ENCODE measurements at regions not wholly inside any gene's neighbourhood (a gene's known extent, or its start where the extent isn't known, plus 50 kb on each side); places are given as distances from the start of the nearest gene placed in this dataset.

DNA sequence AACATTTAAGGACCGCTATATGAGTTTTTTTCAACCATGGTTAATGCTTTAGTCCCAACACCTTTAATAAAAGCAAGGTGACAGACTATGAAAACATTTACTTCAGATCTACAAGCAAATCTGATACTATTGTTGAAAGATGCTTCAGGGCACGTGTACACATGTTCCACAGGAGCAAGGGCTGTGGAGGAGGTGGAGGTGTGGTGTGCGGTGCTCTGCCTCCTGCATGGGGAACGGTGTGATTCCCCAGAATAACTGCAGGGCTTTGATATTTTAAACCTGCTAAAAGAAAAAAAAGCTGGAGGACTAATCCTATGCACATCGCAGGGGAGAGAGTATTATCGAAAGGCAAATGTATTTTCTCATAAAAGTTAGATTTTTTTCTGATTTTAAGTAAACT is 188.1 kb upstream of the CEP162 start:
- DNase-seq: no peak

DNA sequence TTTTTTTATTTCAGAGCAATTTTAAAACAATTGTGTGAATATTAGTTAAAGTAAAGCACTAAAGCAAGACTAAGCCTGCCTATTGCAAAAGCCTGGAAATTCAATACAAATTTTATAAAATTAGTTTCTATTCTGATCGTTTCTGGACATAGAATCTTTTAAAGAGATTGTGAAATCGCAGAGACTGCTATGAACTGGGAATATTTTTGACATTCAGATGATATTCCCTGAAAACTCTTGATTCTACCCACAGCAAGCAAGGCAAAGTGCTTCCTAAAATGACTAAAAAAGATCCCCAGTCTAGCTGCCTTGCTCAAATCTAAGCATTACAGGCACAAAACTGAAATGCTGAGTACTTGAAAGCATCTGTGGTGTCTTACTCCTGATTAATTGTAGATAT is 187.6 kb upstream of the CEP162 start:
- DNase-seq: no peak

DNA sequence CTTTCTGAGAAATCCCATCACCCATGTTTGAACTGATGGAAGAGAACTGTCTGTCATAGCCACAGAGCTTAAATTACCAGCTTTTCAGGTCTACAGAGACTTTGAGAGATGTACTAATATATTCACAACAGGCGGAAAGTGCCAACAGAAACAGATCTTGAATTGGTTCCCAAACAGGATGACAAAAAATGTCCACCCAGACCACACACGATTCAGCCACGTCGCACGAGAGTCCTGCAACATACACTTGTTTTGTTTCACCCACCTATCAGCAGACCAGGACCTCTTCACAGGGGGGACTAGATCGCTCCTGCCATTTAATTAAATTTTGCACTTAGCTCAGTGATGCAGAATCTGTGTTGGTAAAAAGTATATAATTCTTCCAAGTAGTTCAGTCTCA is 187.1 kb upstream of the CEP162 start:
- DNase-seq: no peak

DNA sequence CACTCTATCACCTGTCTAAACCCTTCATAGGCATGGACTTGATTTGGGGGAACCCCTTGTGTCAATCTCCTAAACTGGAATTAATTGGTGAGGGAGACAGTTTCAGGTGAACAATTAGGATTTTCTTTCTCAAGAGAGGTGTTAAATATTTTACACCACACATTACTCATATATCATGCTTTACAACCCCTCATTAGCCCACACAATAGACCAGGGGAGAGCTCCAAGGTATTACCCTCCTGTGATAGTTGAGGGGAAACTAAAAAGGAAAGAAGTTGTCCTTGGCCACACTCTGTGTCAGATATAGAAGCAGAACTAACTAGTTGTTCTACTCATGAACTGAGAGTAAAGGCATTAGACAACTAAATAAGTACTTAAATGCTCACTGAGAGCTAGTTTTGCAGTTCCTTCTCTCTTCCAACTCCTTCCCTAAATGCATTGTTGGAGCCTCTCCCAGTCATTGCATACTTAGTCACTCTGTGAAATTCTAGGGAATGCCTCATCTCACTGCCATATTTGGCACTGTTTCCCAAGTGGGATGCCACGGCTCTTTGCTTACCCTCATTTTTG is 183.7 kb upstream of the CEP162 start:
- DNase-seq: no peak

DNA sequence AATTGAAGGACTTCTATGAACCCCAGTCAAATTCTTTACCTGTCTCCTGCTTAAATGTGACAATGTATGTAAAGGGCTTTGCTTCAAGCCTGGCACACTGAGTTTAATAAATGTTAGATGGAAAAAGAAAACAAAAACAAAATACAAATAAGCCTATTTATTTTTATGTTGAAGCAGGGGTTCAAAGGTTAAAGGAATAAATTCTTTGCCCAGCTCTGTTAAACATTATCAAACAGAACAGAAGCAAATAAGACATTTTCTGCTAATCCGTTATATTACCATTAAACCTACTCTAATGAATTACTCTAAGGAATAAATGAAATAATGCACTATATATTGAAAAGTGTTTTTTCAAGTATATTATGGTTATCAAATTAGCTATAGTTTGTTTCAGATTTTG is 182.5 kb upstream of the CEP162 start:
- no peak for DNase-seq

DNA sequence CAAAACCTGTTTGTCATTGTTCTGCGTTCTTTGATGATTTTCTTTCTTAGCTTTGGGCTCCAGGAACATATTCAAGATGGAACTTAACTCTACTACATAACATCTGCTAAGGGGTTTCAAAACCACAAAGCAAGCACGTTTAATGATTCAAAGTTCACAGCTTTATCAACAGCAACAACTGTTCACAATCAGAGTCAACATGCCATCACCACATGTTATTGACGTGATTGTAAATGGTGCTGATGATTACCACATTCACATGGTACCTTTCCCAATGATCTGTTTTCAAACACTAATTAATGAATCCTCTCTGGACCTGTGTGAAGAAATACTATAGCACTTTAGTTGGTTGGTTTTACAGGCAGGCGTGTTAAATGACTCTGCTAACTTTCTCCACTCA is 180.6 kb upstream of the CEP162 start:
- no peak for DNase-seq

DNA sequence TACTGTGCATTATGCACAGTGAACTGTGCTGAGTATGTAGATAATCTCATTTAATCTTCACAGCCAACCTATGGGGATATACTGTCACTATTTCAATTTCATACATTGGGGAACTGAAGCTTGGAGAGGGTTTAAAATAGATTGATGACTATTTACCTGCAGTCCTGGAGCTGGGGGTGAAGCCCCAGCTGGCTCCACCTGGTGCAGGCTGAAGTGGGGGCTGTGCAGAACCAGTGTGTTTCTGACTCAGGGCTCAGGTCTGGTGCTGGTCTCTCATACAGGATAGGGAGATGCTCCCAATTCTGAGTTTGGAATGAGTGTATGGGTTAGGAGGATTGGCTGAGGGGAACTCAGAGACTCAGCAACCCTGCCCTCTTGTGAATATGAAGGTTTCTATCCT is 176.1 kb upstream of the CEP162 start:
- DNase-seq: no peak

DNA sequence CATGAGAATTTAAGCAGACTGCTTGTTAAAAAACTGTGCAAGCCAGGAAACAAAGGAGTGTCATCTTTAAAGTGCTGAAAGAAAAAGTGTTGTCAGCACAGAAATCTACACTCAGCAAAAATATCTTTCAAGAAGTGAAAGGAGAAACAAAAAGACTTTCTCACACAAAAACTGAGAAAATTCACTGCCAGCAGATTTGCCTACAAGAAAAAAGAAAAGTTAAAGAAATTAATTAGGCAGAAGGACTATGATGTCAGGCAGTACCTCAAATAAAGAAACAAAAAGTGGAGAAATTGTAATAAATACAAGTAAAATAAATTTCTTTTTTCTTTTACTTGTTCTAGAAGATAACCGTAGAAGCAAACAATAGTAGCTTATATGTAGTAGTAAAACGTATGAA is 171.6 kb upstream of the CEP162 start:
- DNase-seq: no peak

DNA sequence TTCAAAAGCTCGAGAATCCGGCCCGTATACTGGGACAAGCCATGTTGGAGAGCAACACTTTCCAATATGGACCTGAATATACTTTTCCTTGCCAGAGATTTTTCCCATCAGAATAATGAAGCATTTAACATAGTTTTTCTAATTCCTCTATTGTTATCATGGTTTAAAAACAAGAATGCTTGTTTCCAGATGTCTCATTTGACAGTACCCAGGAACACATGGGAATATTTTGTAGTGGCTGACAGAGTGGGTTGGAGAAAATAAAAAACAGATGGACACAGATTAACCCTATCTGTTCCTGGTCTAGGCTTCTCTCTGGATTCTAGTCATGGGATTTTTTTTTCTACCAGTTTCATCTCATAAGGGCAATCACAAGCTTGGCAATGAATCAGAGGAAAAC is 164.8 kb upstream of the CEP162 start:
- no peak for DNase-seq

DNA sequence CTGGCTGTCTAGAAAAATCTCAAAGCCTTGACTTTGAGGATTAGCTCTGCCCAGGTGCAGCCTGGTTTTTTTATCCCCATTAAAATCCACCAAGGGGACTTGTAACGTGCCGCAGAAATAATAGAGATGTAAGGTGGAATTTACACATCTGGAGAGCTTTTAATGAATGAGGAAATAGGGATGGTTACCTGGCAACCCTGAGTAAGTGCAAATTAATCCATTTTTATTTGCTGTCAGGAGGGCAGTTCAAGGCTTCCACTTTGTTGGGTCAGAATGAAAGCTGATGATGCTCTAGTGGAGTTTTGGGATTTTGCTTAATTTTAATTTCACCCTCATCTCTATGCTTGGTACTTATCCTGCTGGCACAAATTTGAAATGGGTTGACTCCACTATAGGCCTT is 163.4 kb upstream of the CEP162 start:
- no peak for DNase-seq

DNA sequence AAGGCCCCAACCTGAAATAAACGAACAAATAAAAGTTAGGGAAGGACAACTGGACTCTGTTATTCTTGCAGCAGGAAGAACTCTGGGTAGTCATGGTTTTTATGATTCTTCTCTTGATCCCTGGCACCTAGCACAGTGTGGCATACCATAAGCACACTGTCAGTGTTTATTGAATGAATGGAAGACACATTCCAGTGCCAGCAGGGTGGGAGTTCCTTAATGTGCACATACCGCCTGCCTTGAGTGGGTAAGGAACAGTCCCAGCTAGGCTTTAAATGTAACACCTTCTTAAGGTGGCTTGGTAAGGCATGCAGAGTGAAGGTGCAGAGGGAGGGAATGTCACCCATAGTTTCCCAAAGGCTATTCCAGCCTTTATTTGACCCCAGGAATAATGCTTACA is 162.9 kb upstream of the CEP162 start:
- DNase-seq: no peak

DNA sequence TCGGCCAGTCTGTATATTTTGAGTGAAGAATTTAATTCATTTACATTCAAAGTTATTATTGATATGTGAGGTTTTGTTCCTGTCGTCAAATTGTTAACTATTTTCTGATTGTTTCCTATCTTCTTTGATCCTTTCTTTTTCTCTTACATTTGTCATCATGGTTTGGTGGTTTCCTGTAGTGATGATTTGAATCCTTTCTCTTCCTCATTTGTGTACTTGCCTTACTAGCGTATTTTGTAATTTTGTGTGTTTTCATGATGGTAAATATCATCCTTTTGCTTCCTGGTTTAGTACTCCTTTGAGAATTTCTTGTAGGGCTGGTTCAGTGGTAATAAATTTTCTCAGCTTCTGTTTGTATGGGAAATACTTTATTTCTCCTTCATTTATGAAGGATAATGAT is 151.7 kb upstream of the CEP162 start:
- DNase-seq: no peak

DNA sequence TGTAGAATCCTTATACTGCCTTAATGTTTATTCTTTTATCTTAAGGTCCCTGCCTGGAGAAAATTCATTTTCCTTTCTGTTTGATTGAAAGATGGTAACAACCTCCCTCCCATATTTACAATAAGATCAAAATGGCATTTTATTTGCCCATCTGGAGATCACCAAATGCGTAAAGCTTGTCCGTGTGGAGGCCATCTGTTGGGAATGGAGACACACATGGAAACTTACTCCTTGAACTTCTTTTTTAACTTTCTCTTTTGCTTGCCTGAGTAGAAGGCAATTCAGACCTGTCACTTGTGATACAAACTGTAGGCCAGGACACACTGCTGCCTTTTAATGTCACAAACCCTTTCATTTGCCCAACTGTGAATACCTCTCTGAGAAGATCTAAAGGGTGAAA is 144.8 kb upstream of the CEP162 start:
- no peak for DNase-seq

DNA sequence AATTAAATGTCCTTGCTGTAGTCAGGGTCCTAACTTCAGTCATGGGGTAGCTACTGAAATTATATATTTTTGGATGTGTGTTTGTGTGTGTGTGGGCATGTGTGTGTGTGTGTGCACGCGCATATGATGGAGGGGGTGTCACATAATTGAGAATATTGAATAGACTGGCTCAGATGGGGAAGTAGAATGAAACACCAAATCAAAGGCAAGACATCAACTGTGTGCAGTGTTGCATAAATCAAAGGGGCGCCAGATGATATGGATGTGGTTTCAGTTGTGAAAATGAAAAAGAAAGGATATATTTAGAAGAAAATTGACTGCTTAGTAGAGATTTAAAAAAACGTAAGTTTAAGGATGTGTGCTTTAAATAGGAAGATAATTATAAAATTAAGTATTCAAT is 144.2 kb upstream of the CEP162 start:
- no peak for DNase-seq

DNA sequence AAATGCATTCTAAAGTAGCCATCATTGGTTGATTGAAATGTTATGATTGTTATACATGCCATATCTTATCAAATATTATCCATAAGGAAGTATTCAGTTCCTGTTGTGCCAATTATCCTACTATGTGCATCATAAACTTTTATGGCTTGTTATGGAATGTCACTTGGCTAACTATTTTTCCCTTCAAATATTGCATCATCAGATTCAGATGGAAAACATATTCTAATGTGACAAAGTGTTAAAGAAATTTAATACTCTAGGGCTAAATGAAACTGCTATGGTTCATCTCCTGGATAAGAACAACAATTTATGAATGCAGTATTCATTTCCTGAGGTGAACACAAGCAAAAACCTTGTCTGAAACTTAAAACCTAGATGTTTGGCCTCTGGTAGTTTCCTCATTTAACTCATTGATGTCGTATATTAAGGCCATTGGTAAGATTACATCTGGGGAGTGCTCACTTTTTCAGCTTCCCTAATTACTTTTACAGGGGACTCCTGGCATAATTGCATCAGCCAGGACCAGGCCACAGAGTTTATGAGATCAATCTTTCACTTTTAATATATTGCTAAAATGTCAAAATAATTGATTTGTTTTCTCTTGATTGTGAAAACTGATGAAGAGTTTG is 134.9 kb upstream of the CEP162 start:
- no peak for DNase-seq

DNA sequence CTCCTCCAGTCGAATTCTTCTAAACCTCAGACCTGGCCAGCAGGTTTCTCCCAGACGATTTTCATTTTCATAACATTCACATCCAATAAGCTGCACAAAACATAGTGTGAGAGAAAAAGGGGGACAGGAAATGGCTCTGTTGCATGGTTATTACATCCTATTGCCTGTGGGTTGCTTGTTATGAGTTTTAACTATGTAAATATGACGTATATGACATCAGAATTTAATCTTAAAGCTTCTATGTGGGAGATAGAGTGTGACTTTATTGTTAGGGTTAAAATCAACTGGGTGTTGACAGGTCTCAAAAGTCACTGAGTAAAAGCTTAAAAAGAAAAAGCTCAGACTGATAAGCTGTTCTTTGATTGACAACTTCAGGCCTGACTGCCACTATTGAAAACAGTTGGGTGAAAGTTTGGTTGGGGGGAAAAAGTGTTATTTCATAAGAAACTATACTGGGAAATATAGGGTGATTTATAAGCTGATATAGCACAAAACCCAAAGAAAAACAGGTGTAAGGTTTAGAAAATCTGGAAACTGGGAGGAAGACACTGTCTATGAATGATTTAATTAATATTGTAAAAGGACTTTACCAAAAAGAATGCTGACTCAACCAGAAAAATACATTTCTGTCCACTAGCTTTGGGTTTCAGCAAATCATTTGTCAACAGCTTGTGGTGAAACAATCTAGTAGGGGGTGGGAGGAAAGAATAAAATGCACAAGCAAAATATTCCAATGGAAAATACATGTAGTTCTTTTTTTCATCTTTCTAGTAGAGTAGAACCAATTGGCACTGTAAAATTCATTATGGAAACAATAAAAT is 134.1 kb upstream of the CEP162 start:
- no peak for DNase-seq

DNA sequence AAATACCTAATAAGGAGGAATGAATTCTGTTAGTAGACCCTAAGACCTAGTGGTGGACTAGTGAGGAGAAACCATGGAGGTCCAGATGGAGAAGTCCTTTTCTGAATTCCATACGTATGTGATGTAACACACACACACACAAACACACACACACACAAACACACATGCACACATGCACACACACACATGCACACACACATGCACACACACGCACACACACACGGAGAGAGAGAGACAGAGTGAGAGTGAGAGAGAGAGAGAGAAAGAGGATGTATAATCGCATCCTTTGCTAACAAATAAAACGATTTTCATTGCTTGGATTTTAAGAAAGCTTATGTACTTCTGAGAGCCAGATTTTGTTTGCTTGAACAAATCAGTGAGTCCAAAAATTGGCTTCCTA is 132.6 kb upstream of the CEP162 start:
- no peak for DNase-seq

DNA sequence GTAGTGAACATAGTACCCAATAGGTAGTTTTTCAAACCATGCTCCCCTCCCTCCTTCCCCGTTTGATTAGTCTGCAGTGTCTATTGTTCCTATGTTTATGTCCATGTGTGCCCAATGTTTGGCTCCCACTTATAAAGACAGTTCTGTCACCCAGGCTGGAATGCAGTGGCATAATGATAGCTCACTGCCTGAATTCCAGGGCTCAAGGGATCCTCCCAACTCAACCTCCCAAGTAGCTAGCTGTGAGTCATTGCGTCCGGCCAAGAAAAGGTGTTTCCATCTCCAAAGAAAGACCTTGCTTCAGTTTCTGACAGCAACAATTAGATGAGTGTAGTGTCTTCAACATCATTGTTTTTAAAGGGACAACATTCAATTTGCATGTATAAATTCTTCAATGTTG is 131.1 kb upstream of the CEP162 start:
- no peak for DNase-seq

DNA sequence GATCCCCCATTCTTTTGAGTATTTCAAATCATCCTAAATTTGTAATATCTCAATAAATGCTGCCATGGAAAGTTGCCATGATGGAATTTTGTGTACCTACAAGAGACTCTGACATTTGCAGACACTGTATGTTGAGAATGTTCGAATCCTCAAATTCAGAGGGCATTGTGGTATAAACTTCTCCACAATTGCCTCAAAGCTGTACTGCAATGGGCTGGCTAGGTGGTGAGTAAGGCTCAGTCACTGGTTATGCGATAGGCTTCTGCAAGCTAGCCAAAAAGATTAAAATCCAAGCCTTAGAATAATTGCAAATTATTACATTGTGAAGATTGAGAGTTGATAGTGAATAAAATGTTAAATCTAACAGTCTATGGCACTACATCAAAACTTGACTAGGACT is 130.2 kb upstream of the CEP162 start:
- DNase-seq: no peak

DNA sequence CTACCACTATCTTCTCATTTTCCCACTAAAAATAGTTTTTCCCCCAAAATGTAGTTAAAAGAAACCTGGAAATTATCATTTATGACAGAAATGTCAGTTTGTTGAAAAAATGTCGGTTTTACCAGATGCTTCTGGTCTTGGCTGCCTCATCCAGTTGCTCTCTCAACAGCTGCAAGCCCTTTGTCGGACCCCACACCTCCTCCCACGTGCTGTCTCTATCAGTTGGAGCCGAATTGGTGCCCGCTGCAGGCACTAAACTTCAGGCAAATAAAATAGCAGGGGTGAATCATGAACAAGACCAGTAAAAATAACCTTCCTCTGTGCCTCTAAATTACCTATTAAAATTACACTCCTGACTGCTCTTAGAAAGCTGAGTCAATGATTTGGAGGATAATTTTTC is 129.5 kb upstream of the CEP162 start:
- no peak for DNase-seq

DNA sequence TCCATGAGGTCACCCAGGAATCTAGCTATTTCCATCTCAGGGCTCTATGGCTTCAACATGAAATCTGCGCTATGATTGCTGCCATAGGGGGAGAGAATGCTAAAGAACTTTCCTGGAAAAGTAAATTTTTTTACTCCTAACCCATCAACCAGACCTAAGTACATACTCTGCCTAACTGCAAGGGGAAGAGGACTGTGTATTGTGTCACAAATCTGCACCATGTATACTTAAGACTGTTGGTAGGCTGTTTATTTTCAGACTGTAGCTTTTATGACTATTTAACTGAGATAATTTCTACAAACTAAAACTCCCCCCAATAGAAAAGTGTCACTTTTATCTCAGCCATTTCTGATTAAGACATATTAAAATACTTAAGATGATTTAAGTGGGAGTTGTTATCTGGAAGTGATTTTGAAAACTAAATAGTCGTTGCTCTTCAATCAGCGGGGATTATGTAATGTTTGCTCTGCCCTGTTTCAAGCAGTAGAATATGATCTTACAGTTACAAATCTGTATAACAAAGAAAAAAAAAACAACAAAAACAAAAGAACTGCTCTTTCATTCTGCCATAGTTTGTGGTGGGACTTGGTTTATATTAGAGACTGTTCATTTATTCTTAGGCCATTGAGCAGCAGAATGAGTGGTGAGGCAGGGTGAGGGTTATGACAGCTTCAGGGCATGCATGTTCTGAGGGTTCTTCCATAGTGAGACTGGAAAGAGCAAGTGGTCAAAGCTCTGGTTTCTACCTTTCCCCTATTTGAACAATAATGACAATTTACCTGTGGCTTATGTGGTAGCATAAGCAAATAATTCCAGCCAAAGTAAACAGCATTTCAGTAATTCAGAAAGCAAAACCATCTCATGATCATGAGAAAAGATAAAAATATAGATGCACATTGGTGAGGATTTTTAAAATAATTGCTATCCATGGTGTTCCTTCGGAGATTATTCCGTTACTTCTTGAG is 126.3 kb upstream of the CEP162 start:
- no peak for DNase-seq

DNA sequence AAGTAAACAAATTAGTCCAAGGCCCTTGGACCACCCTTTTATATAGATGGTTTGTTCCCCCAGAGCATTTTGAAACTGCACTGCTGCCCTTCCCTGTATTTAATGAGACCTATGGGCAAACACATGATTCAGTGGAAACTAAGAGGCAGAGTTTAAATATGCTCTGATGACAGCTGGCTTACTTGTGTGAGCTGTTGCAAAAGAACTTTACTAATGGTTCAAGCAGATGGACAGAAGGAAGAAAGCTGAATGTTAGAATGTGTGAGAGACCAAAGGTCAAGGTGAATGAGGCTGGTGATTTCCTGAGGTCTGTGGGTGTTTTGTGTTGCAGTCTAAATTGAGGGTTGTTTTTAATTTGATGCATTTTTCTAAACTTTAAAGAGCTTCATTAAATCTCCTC is 123.0 kb upstream of the CEP162 start:
- DNase-seq: no peak

DNA sequence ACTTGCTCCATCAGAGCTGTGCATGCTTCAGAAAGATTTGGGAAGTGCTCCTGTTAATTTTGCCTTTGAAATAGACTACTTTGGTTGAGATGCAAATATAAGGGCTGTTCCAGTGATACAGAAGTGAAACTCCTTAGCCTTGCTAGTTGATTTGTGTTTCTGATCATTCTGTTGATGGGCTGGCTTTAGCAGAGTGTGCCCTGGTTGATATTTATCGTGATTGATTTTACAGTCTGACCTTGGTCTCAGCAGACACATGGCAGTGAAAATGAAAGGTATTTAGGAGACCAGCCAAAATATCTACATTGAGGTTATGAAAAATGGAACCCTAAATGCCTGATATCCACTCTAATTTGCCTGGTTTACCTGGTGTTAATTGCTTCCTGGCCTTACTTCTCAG is 122.1 kb upstream of the CEP162 start:
- DNase-seq: no peak
